PC-9 (cell line): ENCODE measurements at regions not wholly inside any gene's neighbourhood (a gene's known extent, or its start where the extent isn't known, plus 50 kb on each side); places are given as distances from the start of the nearest gene placed in this dataset.

Source experiments
- BruUV-seq: library from RNA; stranded (reverse); fragments of 400-500 nt; replicated peaks from 2 replicates; lab custom pipeline; 2021; lab: Mats Ljungman, UMichigan
- CTCF ChIA-PET: fragments of 300-600 bp; sonication (Branson Sonifier 250); formaldehyde crosslinking; loops from one replicate; lab custom pipeline; 2022; ENCODE audit warnings: antibody characterized with exemption; lab: Charles Lee
- POLR2A ChIA-PET: fragments of 300-600 bp; sonication (Branson Sonifier 250); formaldehyde crosslinking; loops from one replicate; lab custom pipeline; 2022; ENCODE audit warnings: antibody characterized with exemption; ENCODE audit not compliant: unreplicated experiment; lab: Charles Lee
- DNase-seq, 2 experiments: peaks; one replicate each; pipeline versions ENCODE4 v3.0.0 to v3.0.0-alpha.2; 2015 to 2022; ENCODE audit warnings: mixed read lengths in 1 of 2
- H2AFZ ChIP-seq: fragments of 200-600 bp; sonication (generic); 2 replicates; pipeline ENCODE4 v1.8.1; 2017; ENCODE audit warnings: antibody characterized with exemption
- H3F3A ChIP-seq: fragments of 200-600 bp; sonication (generic); 2 replicates; pipeline ENCODE4 v1.8.1; 2017; ENCODE audit warnings: antibody characterized with exemption, mild to moderate bottlenecking, low read depth; ENCODE audit not compliant: insufficient read depth
- H3K27ac ChIP-seq: fragments of 200-600 bp; sonication (generic); 2 replicates; pipeline ENCODE4 v1.6.1; 2016; ENCODE audit warnings: mixed run types
- H3K27me3 ChIP-seq: fragments of 200-600 bp; sonication (generic); 2 replicates; pipeline ENCODE4 v1.6.1; 2016; ENCODE audit warnings: low read depth, mixed run types; ENCODE audit not compliant: insufficient read depth
- H3K36me3 ChIP-seq: fragments of 200-600 bp; sonication (generic); 2 replicates; pipeline ENCODE4 v1.6.1; 2016; ENCODE audit warnings: low read depth, mixed run types
- H3K4me1 ChIP-seq: fragments of 200-600 bp; sonication (generic); replicated peaks from 2 replicates; pipeline ENCODE4 v1.6.1; 2016; ENCODE audit warnings: mixed run types; ENCODE audit not compliant: insufficient read depth
- H3K4me2 ChIP-seq: fragments of 200-600 bp; sonication (generic); 2 replicates; pipeline ENCODE4 v1.6.1; 2017; ENCODE audit warnings: mixed run types
- H3K4me3 ChIP-seq: fragments of 200-600 bp; sonication (generic); 2 replicates; pipeline ENCODE4 v1.6.1; 2016; ENCODE audit warnings: mixed run types
- H3K79me2 ChIP-seq: fragments of 200-600 bp; sonication (generic); 2 replicates; pipeline ENCODE4 v1.6.1; 2017; ENCODE audit warnings: low read depth, mixed run types
- H3K9me2 ChIP-seq: fragments of 200-600 bp; sonication (generic); 2 replicates; pipeline ENCODE4 v1.8.1; 2017; ENCODE audit warnings: mild to moderate bottlenecking; ENCODE audit not compliant: insufficient read depth
- H3K9me3 ChIP-seq: fragments of 200-600 bp; sonication (generic); 2 replicates; pipeline ENCODE4 v1.8.1; 2016; ENCODE audit warnings: low read depth; ENCODE audit not compliant: insufficient read depth
- H4K20me1 ChIP-seq: fragments of 200-600 bp; sonication (generic); 2 replicates; pipeline ENCODE4 v1.8.1; 2017; ENCODE audit not compliant: insufficient read depth
- EZH2 ChIP-seq: fragments of 200-600 bp; sonication (generic); IDR thresholded peaks from 2 replicates; pipeline ENCODE4 v1.8.0; 2017; ENCODE audit warnings: antibody characterized with exemption, low read depth
- intact Hi-C: fragments of 100-400 bp; cut with micrococcal nuclease; formaldehyde crosslinking; loops from one replicate; pipeline ENCODE4 v1.10.0; 2022; ENCODE audit not compliant: unreplicated experiment
- TF ChIP-seq, protein P1 (sequence below): fragments of 200-600 bp; sonication (generic); conservative IDR thresholded peaks from 2 replicates; pipeline ENCODE4 v1.6.1; 2017; ENCODE audit warnings: mixed run types, antibody characterized with exemption, mild to moderate bottlenecking, moderate library complexity

DNA sequence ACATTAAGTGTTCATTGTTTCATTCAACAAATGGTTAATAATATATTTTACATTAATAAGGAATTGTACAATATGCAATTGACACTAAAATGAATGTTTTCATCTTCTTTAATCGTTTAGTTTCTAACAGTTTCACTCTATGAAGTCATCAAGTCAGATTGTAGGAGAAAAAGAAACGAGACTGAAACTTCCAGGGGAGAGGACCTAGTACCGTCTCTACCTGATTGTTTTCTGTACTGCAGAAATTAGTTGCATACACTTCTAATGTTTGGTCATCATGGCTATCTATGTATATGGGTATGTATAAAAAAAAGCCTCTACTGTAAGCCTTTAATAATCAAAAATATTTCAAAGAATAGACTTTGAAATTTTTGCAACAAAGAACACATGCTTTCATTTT, 1350.9 kb downstream of the ARAP2 start:
- no TSS peak for BruUV-seq
- H3K36me3 ChIP-seq = no peaks in the 10 kb centered on the region
- H3K4me2 ChIP-seq = no peak overlapping the region
- H3K4me1 ChIP-seq = no peaks in the 10 kb centered on the region
- no peaks in the 10 kb centered on the region for H4K20me1 ChIP-seq
- H3K9me3 ChIP-seq = no peaks in the 10 kb centered on the region
- H3K9me2 ChIP-seq = no peaks in the 10 kb centered on the region
- no peaks in the 10 kb centered on the region for H3K79me2 ChIP-seq
- no peak for DNase-seq
- intact Hi-C loops = no loop called here
- H2AFZ ChIP-seq = no peak overlapping the region
- CTCF ChIA-PET = no interaction called here
- POLR2A ChIA-PET = no interaction called here
- TF ChIP-seq EZH2 = no peak
- TF ChIP-seq, protein P1, sequence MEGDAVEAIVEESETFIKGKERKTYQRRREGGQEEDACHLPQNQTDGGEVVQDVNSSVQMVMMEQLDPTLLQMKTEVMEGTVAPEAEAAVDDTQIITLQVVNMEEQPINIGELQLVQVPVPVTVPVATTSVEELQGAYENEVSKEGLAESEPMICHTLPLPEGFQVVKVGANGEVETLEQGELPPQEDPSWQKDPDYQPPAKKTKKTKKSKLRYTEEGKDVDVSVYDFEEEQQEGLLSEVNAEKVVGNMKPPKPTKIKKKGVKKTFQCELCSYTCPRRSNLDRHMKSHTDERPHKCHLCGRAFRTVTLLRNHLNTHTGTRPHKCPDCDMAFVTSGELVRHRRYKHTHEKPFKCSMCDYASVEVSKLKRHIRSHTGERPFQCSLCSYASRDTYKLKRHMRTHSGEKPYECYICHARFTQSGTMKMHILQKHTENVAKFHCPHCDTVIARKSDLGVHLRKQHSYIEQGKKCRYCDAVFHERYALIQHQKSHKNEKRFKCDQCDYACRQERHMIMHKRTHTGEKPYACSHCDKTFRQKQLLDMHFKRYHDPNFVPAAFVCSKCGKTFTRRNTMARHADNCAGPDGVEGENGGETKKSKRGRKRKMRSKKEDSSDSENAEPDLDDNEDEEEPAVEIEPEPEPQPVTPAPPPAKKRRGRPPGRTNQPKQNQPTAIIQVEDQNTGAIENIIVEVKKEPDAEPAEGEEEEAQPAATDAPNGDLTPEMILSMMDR = no peak
- H3K27me3 ChIP-seq = no peaks in the 10 kb centered on the region
- H3K27ac ChIP-seq = no peak overlapping the region
- H3K4me3 ChIP-seq = no peak overlapping the region
- no peaks in the 10 kb centered on the region for H3F3A ChIP-seq

DNA sequence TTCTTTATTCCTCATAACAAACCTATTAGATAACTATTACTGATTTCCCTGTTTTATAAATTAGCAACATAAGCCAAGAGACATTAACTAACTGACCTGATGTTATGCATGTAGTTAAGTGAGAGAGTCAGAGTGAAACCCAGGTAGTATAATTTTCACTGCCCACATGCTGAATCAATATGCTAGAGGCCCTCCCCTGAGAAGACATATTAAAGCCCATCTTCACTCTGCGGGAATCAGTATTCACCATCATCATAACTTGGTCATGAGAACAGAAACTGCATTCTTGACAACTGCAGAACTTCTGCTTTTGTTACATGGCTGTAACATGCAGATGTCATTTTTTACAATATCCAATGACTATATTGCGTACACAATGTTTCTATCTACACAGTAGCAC, 1324.3 kb downstream of the ARAP2 start:
- DNase-seq = no peak
- no TSS peak for BruUV-seq
- Histone ChIP-seq H3K9me2 (no peaks in the 10 kb centered on the region), H3K36me3 (no peaks in the 10 kb centered on the region), H3K27me3 (no peaks in the 10 kb centered on the region), H3K4me2 (no peak overlapping the region), H2AFZ (no peak overlapping the region), H3K79me2 (no peaks in the 10 kb centered on the region), H3K9me3 (no peaks in the 10 kb centered on the region), H4K20me1 (no peaks in the 10 kb centered on the region), H3K27ac (no peak overlapping the region), H3F3A (no peaks in the 10 kb centered on the region), H3K4me3 (no peak overlapping the region), H3K4me1 (no peaks in the 10 kb centered on the region)
- TF ChIP-seq, protein P1 = no peak
- TF ChIP-seq EZH2 = no peak
- POLR2A ChIA-PET = no interaction called here
- intact Hi-C loops = no loop called here
- CTCF ChIA-PET = no interaction called here

DNA sequence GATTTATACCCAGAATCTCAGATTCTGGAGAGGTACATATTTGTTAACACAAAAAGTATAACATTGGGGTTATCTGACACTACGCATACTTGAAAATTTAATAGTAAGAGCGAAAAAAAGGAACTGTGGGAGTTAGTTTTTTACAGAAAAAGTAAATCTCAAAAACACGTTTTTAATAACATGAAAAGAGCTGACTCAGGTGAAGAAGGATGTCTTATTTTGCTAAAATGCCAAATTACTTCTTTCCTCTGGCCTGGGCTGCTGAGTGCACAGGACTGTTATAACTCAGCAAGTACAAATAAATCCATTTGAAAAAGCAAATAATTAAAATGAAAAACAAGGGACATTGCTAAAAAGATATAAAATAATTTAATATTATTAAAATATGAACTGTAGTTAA, 1322.9 kb downstream of the ARAP2 start:
- Histone ChIP-seq H3K27me3 (no peaks in the 10 kb centered on the region), H3K9me3 (no peaks in the 10 kb centered on the region), H3K9me2 (no peaks in the 10 kb centered on the region), H3K4me3 (no peak overlapping the region), H4K20me1 (no peaks in the 10 kb centered on the region), H3F3A (no peaks in the 10 kb centered on the region), H2AFZ (no peak overlapping the region), H3K4me1 (no peaks in the 10 kb centered on the region), H3K4me2 (no peak overlapping the region), H3K79me2 (no peaks in the 10 kb centered on the region), H3K36me3 (no peaks in the 10 kb centered on the region), H3K27ac (no peak overlapping the region)
- ChIA-PET POLR2A (no interaction called here), CTCF (no interaction called here)
- DNase-seq = no peak
- intact Hi-C loops = no loop called here
- BruUV-seq = no TSS peak
- no peak for TF ChIP-seq EZH2
- TF ChIP-seq, protein P1 = no peak
